ENCODE measurements at regions not wholly inside any gene's neighbourhood (a gene's known extent, or its start where the extent isn't known, plus 50 kb on each side); places are given as distances from the start of the nearest gene placed in this dataset.

DNA sequence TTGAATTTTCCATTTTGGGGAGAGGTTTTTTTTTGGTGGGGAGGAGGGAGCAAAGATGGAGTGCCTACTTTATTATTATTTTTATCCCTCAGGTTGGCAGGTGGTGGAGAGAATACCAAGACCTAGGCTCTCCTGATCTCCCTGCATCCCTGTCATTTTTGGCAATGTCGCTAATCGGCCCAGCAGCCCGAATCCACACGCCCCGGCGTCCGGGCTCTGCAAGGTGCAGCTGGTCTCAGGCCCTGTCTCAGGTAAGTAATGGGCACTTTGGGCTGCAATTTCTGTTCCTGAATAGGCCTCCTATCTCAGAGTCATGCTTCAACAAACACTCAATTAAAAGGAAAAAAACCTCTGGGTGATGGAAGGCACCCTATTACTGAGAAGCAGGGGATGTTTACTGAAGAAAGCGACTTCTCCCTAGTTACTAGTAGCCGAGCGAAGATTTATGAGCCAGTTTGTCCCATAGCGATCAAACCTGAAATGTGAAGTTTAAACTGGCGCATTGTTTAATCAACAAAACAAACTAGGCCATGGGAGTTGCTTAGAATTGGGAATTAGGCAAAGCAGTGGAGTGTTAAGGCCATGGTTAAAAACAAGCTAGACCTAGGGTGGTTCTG lies 137.8 kb downstream of the RWDD3 start:
- no peaks in the 10 kb centered on the region for H3K79me2 ChIP-seq (ENCODE audit: insufficient read depth)
- H3K27me3 ChIP-seq (ENCODE audit: insufficient read depth): no peaks in the 10 kb centered on the region
- POLR2A ChIA-PET: no interaction called here
- no peaks in the 10 kb centered on the region for H3F3A ChIP-seq (replicated peaks; ENCODE audit: insufficient read depth)
- no peaks in the 10 kb centered on the region for H4K20me1 ChIP-seq (ENCODE audit: insufficient read depth)
- no peak overlapping the region for H3K4me2 ChIP-seq
- H3K36me3 ChIP-seq (replicated peaks in 1 of 2; ENCODE audit: control insufficient read depth in 1 of 2, insufficient read depth in 2 of 2, low read length in 1 of 2): no peaks in the 10 kb centered on the region
- WGBS (ENCODE audit: low lambda C conversion rate): 73% methylated on average over 12 of the region's 12 CpGs
- CTCF ChIA-PET: interaction anchor here (0.8 to 2.1 kb wide), 2 partner anchors 9 to 46 kb away, joined by 3 to 5 read pairs; no protein-coding TSS in a partner anchor
- no peak for TF ChIP-seq RXRA (IDR thresholded peaks at IDR 0.05; ENCODE audit: borderline replicate concordance, low read depth)
- TF ChIP-seq, protein P1, sequence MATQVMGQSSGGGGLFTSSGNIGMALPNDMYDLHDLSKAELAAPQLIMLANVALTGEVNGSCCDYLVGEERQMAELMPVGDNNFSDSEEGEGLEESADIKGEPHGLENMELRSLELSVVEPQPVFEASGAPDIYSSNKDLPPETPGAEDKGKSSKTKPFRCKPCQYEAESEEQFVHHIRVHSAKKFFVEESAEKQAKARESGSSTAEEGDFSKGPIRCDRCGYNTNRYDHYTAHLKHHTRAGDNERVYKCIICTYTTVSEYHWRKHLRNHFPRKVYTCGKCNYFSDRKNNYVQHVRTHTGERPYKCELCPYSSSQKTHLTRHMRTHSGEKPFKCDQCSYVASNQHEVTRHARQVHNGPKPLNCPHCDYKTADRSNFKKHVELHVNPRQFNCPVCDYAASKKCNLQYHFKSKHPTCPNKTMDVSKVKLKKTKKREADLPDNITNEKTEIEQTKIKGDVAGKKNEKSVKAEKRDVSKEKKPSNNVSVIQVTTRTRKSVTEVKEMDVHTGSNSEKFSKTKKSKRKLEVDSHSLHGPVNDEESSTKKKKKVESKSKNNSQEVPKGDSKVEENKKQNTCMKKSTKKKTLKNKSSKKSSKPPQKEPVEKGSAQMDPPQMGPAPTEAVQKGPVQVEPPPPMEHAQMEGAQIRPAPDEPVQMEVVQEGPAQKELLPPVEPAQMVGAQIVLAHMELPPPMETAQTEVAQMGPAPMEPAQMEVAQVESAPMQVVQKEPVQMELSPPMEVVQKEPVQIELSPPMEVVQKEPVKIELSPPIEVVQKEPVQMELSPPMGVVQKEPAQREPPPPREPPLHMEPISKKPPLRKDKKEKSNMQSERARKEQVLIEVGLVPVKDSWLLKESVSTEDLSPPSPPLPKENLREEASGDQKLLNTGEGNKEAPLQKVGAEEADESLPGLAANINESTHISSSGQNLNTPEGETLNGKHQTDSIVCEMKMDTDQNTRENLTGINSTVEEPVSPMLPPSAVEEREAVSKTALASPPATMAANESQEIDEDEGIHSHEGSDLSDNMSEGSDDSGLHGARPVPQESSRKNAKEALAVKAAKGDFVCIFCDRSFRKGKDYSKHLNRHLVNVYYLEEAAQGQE (IDR thresholded peaks at IDR 0.05; ENCODE audit: low read depth, low read length): no peak
- TF ChIP-seq SIN3A (IDR thresholded peaks at IDR 0.05; ENCODE audit: borderline replicate concordance, low read depth, low read length): no peak
- no peak for TF ChIP-seq CTCF (IDR thresholded peaks at IDR 0.05)
- no peak for TF ChIP-seq MAX (IDR thresholded peaks at IDR 0.05; ENCODE audit: low read depth)
- no peak for TF ChIP-seq FOXM1 (IDR thresholded peaks at IDR 0.05; ENCODE audit: low read depth)
- H3K4me3 ChIP-seq (ENCODE audit: low read depth in 2 of 2, low read length in 1 of 2): no peak overlapping the region
- no peak overlapping the region for H3K9ac ChIP-seq
- no peaks in the 10 kb centered on the region for H3K9me3 ChIP-seq
- no peaks in the 10 kb centered on the region for H3K9me2 ChIP-seq
- H3K27ac ChIP-seq (ENCODE audit: low read depth in 2 of 2, low read length in 1 of 2): no peak overlapping the region
- no peak overlapping the region for H2AFZ ChIP-seq (ENCODE audit: low read depth)
- no peaks in the 10 kb centered on the region; a peak in 1 of 4 replicates for H3K4me1 ChIP-seq (ENCODE audit: control insufficient read depth in 1 of 2, insufficient read depth in 2 of 2, low read depth in 1 of 2, low read length in 1 of 2)
- no peak for DNase-seq

GRCh38 chr1:95375174-95375573 lies 141.2 kb downstream of the RWDD3 start:
- Histone ChIP-seq H3K27me3 (ENCODE audit: insufficient read depth) (no peaks in the 10 kb centered on the region), H3K4me2 (no peak overlapping the region), H3K9me3 (no peaks in the 10 kb centered on the region), H3K36me3 (replicated peaks in 1 of 2; ENCODE audit: control insufficient read depth in 1 of 2, insufficient read depth in 2 of 2, low read length in 1 of 2) (no peaks in the 10 kb centered on the region), H3K79me2 (ENCODE audit: insufficient read depth) (no peaks in the 10 kb centered on the region), H4K20me1 (ENCODE audit: insufficient read depth) (no peaks in the 10 kb centered on the region), H3K9me2 (no peaks in the 10 kb centered on the region), H3K9ac (no peak overlapping the region), H2AFZ (ENCODE audit: low read depth) (no peak overlapping the region), H3K27ac (ENCODE audit: low read depth in 2 of 2, low read length in 1 of 2) (no peak overlapping the region), H3K4me3 (ENCODE audit: low read depth in 2 of 2, low read length in 1 of 2) (no peak overlapping the region), H3K4me1 (ENCODE audit: control insufficient read depth in 1 of 2, insufficient read depth in 2 of 2, low read depth in 1 of 2, low read length in 1 of 2) (no peaks in the 10 kb centered on the region; a peak in 1 of 4 replicates), H3F3A (replicated peaks; ENCODE audit: insufficient read depth) (no peaks in the 10 kb centered on the region)
- ChIA-PET CTCF (no interaction called here), POLR2A (no interaction called here)
- TF ChIP-seq, protein P2, sequence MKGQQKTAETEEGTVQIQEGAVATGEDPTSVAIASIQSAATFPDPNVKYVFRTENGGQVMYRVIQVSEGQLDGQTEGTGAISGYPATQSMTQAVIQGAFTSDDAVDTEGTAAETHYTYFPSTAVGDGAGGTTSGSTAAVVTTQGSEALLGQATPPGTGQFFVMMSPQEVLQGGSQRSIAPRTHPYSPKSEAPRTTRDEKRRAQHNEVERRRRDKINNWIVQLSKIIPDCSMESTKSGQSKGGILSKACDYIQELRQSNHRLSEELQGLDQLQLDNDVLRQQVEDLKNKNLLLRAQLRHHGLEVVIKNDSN (IDR thresholded peaks at IDR 0.05; ENCODE audit: borderline replicate concordance, low read depth): no peak
- TF ChIP-seq, protein P3, sequence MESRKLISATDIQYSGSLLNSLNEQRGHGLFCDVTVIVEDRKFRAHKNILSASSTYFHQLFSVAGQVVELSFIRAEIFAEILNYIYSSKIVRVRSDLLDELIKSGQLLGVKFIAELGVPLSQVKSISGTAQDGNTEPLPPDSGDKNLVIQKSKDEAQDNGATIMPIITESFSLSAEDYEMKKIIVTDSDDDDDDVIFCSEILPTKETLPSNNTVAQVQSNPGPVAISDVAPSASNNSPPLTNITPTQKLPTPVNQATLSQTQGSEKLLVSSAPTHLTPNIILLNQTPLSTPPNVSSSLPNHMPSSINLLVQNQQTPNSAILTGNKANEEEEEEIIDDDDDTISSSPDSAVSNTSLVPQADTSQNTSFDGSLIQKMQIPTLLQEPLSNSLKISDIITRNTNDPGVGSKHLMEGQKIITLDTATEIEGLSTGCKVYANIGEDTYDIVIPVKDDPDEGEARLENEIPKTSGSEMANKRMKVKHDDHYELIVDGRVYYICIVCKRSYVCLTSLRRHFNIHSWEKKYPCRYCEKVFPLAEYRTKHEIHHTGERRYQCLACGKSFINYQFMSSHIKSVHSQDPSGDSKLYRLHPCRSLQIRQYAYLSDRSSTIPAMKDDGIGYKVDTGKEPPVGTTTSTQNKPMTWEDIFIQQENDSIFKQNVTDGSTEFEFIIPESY (IDR thresholded peaks at IDR 0.05; ENCODE audit: borderline replicate concordance, low read depth): no peak
- no peak for DNase-seq
- 45% methylated on average over 4 of the region's 4 CpGs for WGBS (ENCODE audit: low lambda C conversion rate)

Measured in SK-N-SH (cell line).